ENCODE measurements at regions not wholly inside any gene's neighbourhood (a gene's known extent, or its start where the extent isn't known, plus 50 kb on each side); places are given as distances from the start of the nearest gene placed in this dataset.

DNA sequence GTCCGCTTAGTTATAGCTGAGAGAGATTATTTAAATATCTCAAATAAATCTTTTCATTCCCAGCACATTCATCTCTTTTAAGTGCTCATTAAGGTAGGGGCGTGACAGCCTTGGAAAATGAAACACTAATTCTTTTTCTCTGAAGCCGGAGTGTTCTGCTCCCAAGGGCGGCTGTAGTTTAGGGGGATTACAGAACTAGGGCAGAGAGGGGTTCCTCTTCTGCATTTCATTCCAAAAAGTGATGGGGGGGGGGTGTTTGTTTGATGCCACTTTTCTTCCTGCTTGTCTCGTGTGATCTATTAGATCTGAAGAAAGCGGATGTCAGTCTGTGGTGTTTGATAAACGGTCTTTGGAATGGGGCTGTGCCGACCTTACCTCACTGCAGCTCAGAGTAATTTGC, 506.5 kb upstream of the MGMT start (continued):
- TF ChIP-seq JUND (IDR thresholded peaks at IDR 0.05) (no peak), EGR1 (IDR thresholded peaks at IDR 0.05; ENCODE audit: low read depth in 2 of 2) (no peak), HNF4A (conservative IDR thresholded peaks at IDR 0.05) (no peak), GABPA (IDR thresholded peaks at IDR 0.05 in 1 of 2, conservative IDR thresholded peaks at IDR 0.05 in 1 of 2) (no peak), FOXA1 (IDR thresholded peaks at IDR 0.05) (no peak), SP1 (IDR thresholded peaks at IDR 0.05) (no peak), FOXA2 (IDR thresholded peaks at IDR 0.05) (no peak)

GRCh38 chr10:128962182-128962581, 504.9 kb upstream of the MGMT start:
- H3K4me3 ChIP-seq (ENCODE audit: low read depth in 1 of 3, low read length in 3 of 3): no peak overlapping the region
- no peaks in the 10 kb centered on the region for H3K9me3 ChIP-seq (ENCODE audit: control insufficient read depth in 4 of 4, low read length in 3 of 4)
- H3K36me3 ChIP-seq (ENCODE audit: control insufficient read depth in 4 of 4, insufficient read depth in 3 of 4, low read depth in 1 of 4, low read length in 3 of 4): no peaks in the 10 kb centered on the region
- H3K27ac ChIP-seq (ENCODE audit: low read depth in 1 of 2, low read length in 2 of 2): no peak overlapping the region
- no peak for DNase-seq (ENCODE audit: low spot score)
- no peaks in the 10 kb centered on the region for H3K4me1 ChIP-seq (ENCODE audit: control insufficient read depth in 4 of 4, insufficient read depth in 4 of 4, low read length in 3 of 4)
- 80% methylated on average over 10 of the region's 10 CpGs for WGBS
- TF ChIP-seq, protein P1, sequence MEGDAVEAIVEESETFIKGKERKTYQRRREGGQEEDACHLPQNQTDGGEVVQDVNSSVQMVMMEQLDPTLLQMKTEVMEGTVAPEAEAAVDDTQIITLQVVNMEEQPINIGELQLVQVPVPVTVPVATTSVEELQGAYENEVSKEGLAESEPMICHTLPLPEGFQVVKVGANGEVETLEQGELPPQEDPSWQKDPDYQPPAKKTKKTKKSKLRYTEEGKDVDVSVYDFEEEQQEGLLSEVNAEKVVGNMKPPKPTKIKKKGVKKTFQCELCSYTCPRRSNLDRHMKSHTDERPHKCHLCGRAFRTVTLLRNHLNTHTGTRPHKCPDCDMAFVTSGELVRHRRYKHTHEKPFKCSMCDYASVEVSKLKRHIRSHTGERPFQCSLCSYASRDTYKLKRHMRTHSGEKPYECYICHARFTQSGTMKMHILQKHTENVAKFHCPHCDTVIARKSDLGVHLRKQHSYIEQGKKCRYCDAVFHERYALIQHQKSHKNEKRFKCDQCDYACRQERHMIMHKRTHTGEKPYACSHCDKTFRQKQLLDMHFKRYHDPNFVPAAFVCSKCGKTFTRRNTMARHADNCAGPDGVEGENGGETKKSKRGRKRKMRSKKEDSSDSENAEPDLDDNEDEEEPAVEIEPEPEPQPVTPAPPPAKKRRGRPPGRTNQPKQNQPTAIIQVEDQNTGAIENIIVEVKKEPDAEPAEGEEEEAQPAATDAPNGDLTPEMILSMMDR (IDR thresholded peaks at IDR 0.05; ENCODE audit: low read depth, low read length, missing input control): no peak
- TF ChIP-seq JUND (IDR thresholded peaks at IDR 0.05) (no peak), FOXA1 (IDR thresholded peaks at IDR 0.05) (no peak), TAF1 (conservative IDR thresholded peaks at IDR 0.05) (no peak), FOXA2 (IDR thresholded peaks at IDR 0.05) (no peak), ZBTB33 (IDR thresholded peaks at IDR 0.05) (no peak), YY1 (IDR thresholded peaks at IDR 0.05) (no peak), RAD21 (IDR thresholded peaks at IDR 0.05) (no peak)
- TF ChIP-seq, protein P2, sequence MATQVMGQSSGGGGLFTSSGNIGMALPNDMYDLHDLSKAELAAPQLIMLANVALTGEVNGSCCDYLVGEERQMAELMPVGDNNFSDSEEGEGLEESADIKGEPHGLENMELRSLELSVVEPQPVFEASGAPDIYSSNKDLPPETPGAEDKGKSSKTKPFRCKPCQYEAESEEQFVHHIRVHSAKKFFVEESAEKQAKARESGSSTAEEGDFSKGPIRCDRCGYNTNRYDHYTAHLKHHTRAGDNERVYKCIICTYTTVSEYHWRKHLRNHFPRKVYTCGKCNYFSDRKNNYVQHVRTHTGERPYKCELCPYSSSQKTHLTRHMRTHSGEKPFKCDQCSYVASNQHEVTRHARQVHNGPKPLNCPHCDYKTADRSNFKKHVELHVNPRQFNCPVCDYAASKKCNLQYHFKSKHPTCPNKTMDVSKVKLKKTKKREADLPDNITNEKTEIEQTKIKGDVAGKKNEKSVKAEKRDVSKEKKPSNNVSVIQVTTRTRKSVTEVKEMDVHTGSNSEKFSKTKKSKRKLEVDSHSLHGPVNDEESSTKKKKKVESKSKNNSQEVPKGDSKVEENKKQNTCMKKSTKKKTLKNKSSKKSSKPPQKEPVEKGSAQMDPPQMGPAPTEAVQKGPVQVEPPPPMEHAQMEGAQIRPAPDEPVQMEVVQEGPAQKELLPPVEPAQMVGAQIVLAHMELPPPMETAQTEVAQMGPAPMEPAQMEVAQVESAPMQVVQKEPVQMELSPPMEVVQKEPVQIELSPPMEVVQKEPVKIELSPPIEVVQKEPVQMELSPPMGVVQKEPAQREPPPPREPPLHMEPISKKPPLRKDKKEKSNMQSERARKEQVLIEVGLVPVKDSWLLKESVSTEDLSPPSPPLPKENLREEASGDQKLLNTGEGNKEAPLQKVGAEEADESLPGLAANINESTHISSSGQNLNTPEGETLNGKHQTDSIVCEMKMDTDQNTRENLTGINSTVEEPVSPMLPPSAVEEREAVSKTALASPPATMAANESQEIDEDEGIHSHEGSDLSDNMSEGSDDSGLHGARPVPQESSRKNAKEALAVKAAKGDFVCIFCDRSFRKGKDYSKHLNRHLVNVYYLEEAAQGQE (IDR thresholded peaks at IDR 0.05): no peak
- TF ChIP-seq, protein P3, sequence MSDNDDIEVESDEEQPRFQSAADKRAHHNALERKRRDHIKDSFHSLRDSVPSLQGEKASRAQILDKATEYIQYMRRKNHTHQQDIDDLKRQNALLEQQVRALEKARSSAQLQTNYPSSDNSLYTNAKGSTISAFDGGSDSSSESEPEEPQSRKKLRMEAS (IDR thresholded peaks at IDR 0.05): no peak
- TF ChIP-seq, protein P4, sequence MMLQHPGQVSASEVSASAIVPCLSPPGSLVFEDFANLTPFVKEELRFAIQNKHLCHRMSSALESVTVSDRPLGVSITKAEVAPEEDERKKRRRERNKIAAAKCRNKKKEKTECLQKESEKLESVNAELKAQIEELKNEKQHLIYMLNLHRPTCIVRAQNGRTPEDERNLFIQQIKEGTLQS (IDR thresholded peaks at IDR 0.05): no peak
- peaks cover 0 to 5% (median 2%) of the 10 kb centered on the region in 4 donors for H3K27me3 ChIP-seq (ENCODE audit: control insufficient read depth in 4 of 4, insufficient read depth in 4 of 4, low read length in 3 of 4)
- H3K9ac ChIP-seq (ENCODE audit: low read depth in 1 of 2, low read length in 2 of 2): no peak overlapping the region

Measured in liver (tissue), 8 donors.